HG03520 (cell line): ENCODE measurements at regions not wholly inside any gene's neighbourhood (a gene's known extent, or its start where the extent isn't known, plus 50 kb on each side); places are given as distances from the start of the nearest gene placed in this dataset.

Source experiments
- ATAC-seq: cut with Tn5 transposase; IDR thresholded peaks from one replicate; pipeline ENCODE4 v1.9.1; 2021; ENCODE audit warnings: mild to moderate bottlenecking, moderate library complexity; ENCODE audit not compliant: unreplicated experiment

GRCh38 chr10:10205906-10206305 lies 811.8 kb upstream of the CELF2 start:
- ATAC-seq = no peak

GRCh38 chr10:10207538-10207937 lies 810.1 kb upstream of the CELF2 start:
- no peak for ATAC-seq

GRCh38 chr10:10208196-10208595 lies 809.5 kb upstream of the CELF2 start:
- no peak for ATAC-seq

GRCh38 chr10:10209167-10209566 lies 808.5 kb upstream of the CELF2 start:
- no peak for ATAC-seq

GRCh38 chr10:10211409-10211808 lies 806.3 kb upstream of the CELF2 start:
- ATAC-seq = no peak

GRCh38 chr10:10213237-10213636 lies 804.4 kb upstream of the CELF2 start:
- ATAC-seq = no peak

- no peak for ATAC-seq
These were observed 795.3 kb upstream of the CELF2 start for GRCh38 chr10:10222304-10222841.

GRCh38 chr10:10223131-10223530 lies 794.5 kb upstream of the CELF2 start:
- no peak for ATAC-seq

GRCh38 chr10:10225136-10225676 lies 792.5 kb upstream of the CELF2 start:
- no peak for ATAC-seq

- no peak for ATAC-seq
These were observed 784.4 kb upstream of the CELF2 start for GRCh38 chr10:10233229-10233628.

GRCh38 chr10:10235003-10235402 lies 782.7 kb upstream of the CELF2 start:
- no peak for ATAC-seq

GRCh38 chr10:10247585-10247984 lies 770.1 kb upstream of the CELF2 start:
- ATAC-seq = no peak

GRCh38 chr10:10256860-10257259 lies 760.8 kb upstream of the CELF2 start:
- ATAC-seq = no peak

GRCh38 chr10:10259013-10259412 lies 758.7 kb upstream of the CELF2 start:
- no peak for ATAC-seq

GRCh38 chr10:10270126-10271050 lies 747.3 kb upstream of the CELF2 start:
- no peak for ATAC-seq

GRCh38 chr10:10271639-10272192 lies 746.0 kb upstream of the CELF2 start:
- no peak for ATAC-seq

- ATAC-seq = no peak
These were observed 744.0 kb upstream of the CELF2 start for GRCh38 chr10:10273661-10274060.

- ATAC-seq = no peak
These were observed 737.8 kb upstream of the CELF2 start for GRCh38 chr10:10279906-10280305.

- no peak for ATAC-seq
These were observed 725.2 kb upstream of the CELF2 start for GRCh38 chr10:10292501-10292900.

- no peak for ATAC-seq
These were observed 724.6 kb upstream of the CELF2 start for GRCh38 chr10:10293041-10293440.

GRCh38 chr10:10293481-10293951 lies 724.2 kb upstream of the CELF2 start:
- ATAC-seq = no peak
